ENCODE measurements at regions not wholly inside any gene's neighbourhood (a gene's known extent, or its start where the extent isn't known, plus 50 kb on each side); places are given as distances from the start of the nearest gene placed in this dataset.

GRCh38 chr13:34335014-34336007 is 517.4 kb downstream of the RFC3 start:
- Histone ChIP-seq H3K27me3 (no peaks in the 10 kb centered on the region), H3K9me3 (no peaks in the 10 kb centered on the region), H3K27ac (no peak overlapping the region), H3K36me3 (no peaks in the 10 kb centered on the region), H3K4me3 (no peak overlapping the region), H3K4me1 (no peaks in the 10 kb centered on the region)
- no peak for TF ChIP-seq POLR2AphosphoS5 (IDR thresholded peaks at IDR 0.05; ENCODE audit: insufficient read depth in 1 of 2, low read depth in 1 of 2)
- no peak for TF ChIP-seq POLR2A (IDR thresholded peaks at IDR 0.05)
- TF ChIP-seq CTCF (IDR thresholded peaks at IDR 0.05) = no peak
- intact Hi-C loops (cut with DNase I) = no loop called here
- DNase-seq (ENCODE audit: extremely low spot score in 2 of 2) = no peak

GRCh38 chr13:34338102-34338501 is 520.2 kb downstream of the RFC3 start:
- H3K4me1 ChIP-seq = no peaks in the 10 kb centered on the region
- no peak overlapping the region for H3K27ac ChIP-seq
- no peak for TF ChIP-seq POLR2AphosphoS5 (IDR thresholded peaks at IDR 0.05; ENCODE audit: insufficient read depth in 1 of 2, low read depth in 1 of 2)
- no peaks in the 10 kb centered on the region for H3K36me3 ChIP-seq
- no peaks in the 10 kb centered on the region for H3K27me3 ChIP-seq
- H3K9me3 ChIP-seq = no peaks in the 10 kb centered on the region
- no peak for DNase-seq (ENCODE audit: extremely low spot score in 2 of 2)
- no peak overlapping the region for H3K4me3 ChIP-seq
- intact Hi-C loops (cut with DNase I) = no loop called here

- Histone ChIP-seq H3K4me3 (no peak overlapping the region), H3K4me1 (no peaks in the 10 kb centered on the region), H3K27me3 (no peaks in the 10 kb centered on the region), H3K9me3 (no peaks in the 10 kb centered on the region), H3K27ac (no peak overlapping the region), H3K36me3 (no peaks in the 10 kb centered on the region)
- intact Hi-C loops (cut with DNase I) = no loop called here
- no peak for DNase-seq (ENCODE audit: extremely low spot score in 2 of 2)
- TF ChIP-seq CTCF (IDR thresholded peaks at IDR 0.05) (no peak), POLR2A (IDR thresholded peaks at IDR 0.05) (no peak), POLR2AphosphoS5 (IDR thresholded peaks at IDR 0.05; ENCODE audit: insufficient read depth in 1 of 2, low read depth in 1 of 2) (no peak)
Observed at GRCh38 chr13:34340534-34340933, 522.6 kb downstream of the RFC3 start.

- no peak overlapping the region for H3K4me3 ChIP-seq
- H3K27ac ChIP-seq = no peak overlapping the region
- no peaks in the 10 kb centered on the region for H3K27me3 ChIP-seq
- DNase-seq (ENCODE audit: extremely low spot score in 2 of 2) = no peak
- TF ChIP-seq POLR2A (IDR thresholded peaks at IDR 0.05) (no peak), CTCF (IDR thresholded peaks at IDR 0.05) (no peak), POLR2AphosphoS5 (IDR thresholded peaks at IDR 0.05; ENCODE audit: insufficient read depth in 1 of 2, low read depth in 1 of 2) (no peak)
- H3K9me3 ChIP-seq = no peaks in the 10 kb centered on the region
- intact Hi-C loops (cut with DNase I) = no loop called here
- H3K36me3 ChIP-seq = no peaks in the 10 kb centered on the region
- no peaks in the 10 kb centered on the region for H3K4me1 ChIP-seq
Observed at GRCh38 chr13:34343413-34343940, 525.5 kb downstream of the RFC3 start.

GRCh38 chr13:34344816-34345215 is 526.9 kb downstream of the RFC3 start:
- Histone ChIP-seq H3K27ac (no peak overlapping the region), H3K27me3 (no peaks in the 10 kb centered on the region)
- intact Hi-C loops (cut with DNase I) = no loop called here

More at GRCh38 chr13:34344816-34345215, 526.9 kb downstream of the RFC3 start:
- Histone ChIP-seq H3K4me3 (no peak overlapping the region), H3K9me3 (no peaks in the 10 kb centered on the region), H3K4me1 (no peaks in the 10 kb centered on the region), H3K36me3 (no peaks in the 10 kb centered on the region)
- TF ChIP-seq CTCF (IDR thresholded peaks at IDR 0.05) (no peak), POLR2AphosphoS5 (IDR thresholded peaks at IDR 0.05; ENCODE audit: insufficient read depth in 1 of 2, low read depth in 1 of 2) (no peak), POLR2A (IDR thresholded peaks at IDR 0.05) (no peak)
- DNase-seq (ENCODE audit: extremely low spot score in 2 of 2) = no peak

All from vagina (tissue), 2 donors.